PC-3 (cell line): ENCODE measurements at regions not wholly inside any gene's neighbourhood (a gene's known extent, or its start where the extent isn't known, plus 50 kb on each side); places are given as distances from the start of the nearest gene placed in this dataset.

Experiments
- CTCF ChIP-seq: fragments of 300-600 bp; sonication (generic); conservative IDR thresholded peaks from 2 replicates; pipeline ENCODE4 v1.5.1; 2017; ENCODE audit warnings: antibody characterized with exemption, low read depth, mild to moderate bottlenecking, low read length
- EZH2phosphoT487 ChIP-seq: fragments of 300-600 bp; sonication (generic); IDR thresholded peaks from 2 replicates; pipeline ENCODE4 v1.6.1; 2018; ENCODE audit warnings: mild to moderate bottlenecking, antibody characterized with exemption, low read length, borderline replicate concordance

- no peak for TF ChIP-seq CTCF
- no peak for TF ChIP-seq EZH2phosphoT487
Measured at GRCh38 chr3:40901298-40901697, 298.0 kb upstream of the CTNNB1 start.
